ENCODE measurements at regions not wholly inside any gene's neighbourhood (a gene's known extent, or its start where the extent isn't known, plus 50 kb on each side); places are given as distances from the start of the nearest gene placed in this dataset.
"Not testable (repeated sequence)": the region's sequence is repeated elsewhere in the genome, so short reads cannot be mapped to it uniquely, and the experiment has no call there.

- peaks cover 0 to 4% of the 10 kb centered on the region in 2 experiments for H3K9me3 ChIP-seq (ENCODE audit: control insufficient read depth in 1 of 2, insufficient read depth in 1 of 2, low read length in 2 of 2)
- no peak overlapping the region for H3K4me3 Mint-ChIP-seq
- H3K27me3 ChIP-seq (ENCODE audit: control insufficient read depth in 1 of 2, insufficient read depth in 2 of 2, low read length in 2 of 2), result no peaks in the 10 kb centered on the region
- ChIA-PET CTCF (no interaction called here), POLR2A (no interaction called here)
- no peak for TF ChIP-seq CTCF (IDR thresholded peaks at IDR 0.05)
- DNase-seq (no peak), ATAC-seq (ENCODE audit: poor library complexity) (no peak)
- H3K27me3 Mint-ChIP-seq, result no peaks in the 10 kb centered on the region
- H3K36me3 ChIP-seq (ENCODE audit: insufficient read depth, low read length), result no peaks in the 10 kb centered on the region
- H3K27ac Mint-ChIP-seq, result no peak overlapping the region
- H3K4me1 Mint-ChIP-seq (ENCODE audit: low read depth), result no peaks in the 10 kb centered on the region
- intact Hi-C loops (cut with DNase I, micrococcal nuclease), result no loop called here
- no peak overlapping the region for H3K4me3 ChIP-seq (ENCODE audit: low read length)
- no peak overlapping the region for H3K27ac ChIP-seq (ENCODE audit: low read depth in 1 of 2, low read length in 2 of 2)
- no peaks in the 10 kb centered on the region for H3K4me1 ChIP-seq (ENCODE audit: insufficient read depth, low read length)
- H3K9me3 Mint-ChIP-seq, result peaks cover 9% of the 10 kb centered on the region
- no peaks in the 10 kb centered on the region for H3K36me3 Mint-ChIP-seq (ENCODE audit: low read depth)
These were observed 565.0 kb upstream of the ADGRB3 start for GRCh38 chr6:68069921-68070710.

GRCh38 chr6:68059899-68060298 is 575.2 kb upstream of the ADGRB3 start:
- no peak overlapping the region for H3K4me3 Mint-ChIP-seq
- no peaks in the 10 kb centered on the region for H3K4me1 ChIP-seq (ENCODE audit: insufficient read depth, low read length)
- POLR2A ChIA-PET, result no interaction called here

GRCh38 chr6:68059261-68059660 is 575.8 kb upstream of the ADGRB3 start:
- H3K4me3 Mint-ChIP-seq, result no peak overlapping the region
- Histone ChIP-seq H3K4me1 (ENCODE audit: insufficient read depth, low read length) (no peaks in the 10 kb centered on the region), H3K9me3 (ENCODE audit: control insufficient read depth in 1 of 2, insufficient read depth in 1 of 2, low read length in 2 of 2) (no peaks in the 10 kb centered on the region), H3K27ac (ENCODE audit: low read depth in 1 of 2, low read length in 2 of 2) (no peak overlapping the region), H3K27me3 (ENCODE audit: control insufficient read depth in 1 of 2, insufficient read depth in 2 of 2, low read length in 2 of 2) (no peaks in the 10 kb centered on the region), H3K4me3 (ENCODE audit: low read length) (no peak overlapping the region), H3K36me3 (ENCODE audit: insufficient read depth, low read length) (no peaks in the 10 kb centered on the region)
- ChIA-PET CTCF (no interaction called here), POLR2A (no interaction called here)
- intact Hi-C loops (cut with DNase I, micrococcal nuclease), result no loop called here
- no peaks in the 10 kb centered on the region for H3K4me1 Mint-ChIP-seq (ENCODE audit: low read depth)
- no peak for TF ChIP-seq CTCF (IDR thresholded peaks at IDR 0.05)
- no peak for ATAC-seq (ENCODE audit: poor library complexity)
- no peak for DNase-seq
- peaks cover 6% of the 10 kb centered on the region for H3K9me3 Mint-ChIP-seq
- H3K27ac Mint-ChIP-seq, result no peak overlapping the region
- H3K27me3 Mint-ChIP-seq, result no peaks in the 10 kb centered on the region
- no peaks in the 10 kb centered on the region for H3K36me3 Mint-ChIP-seq (ENCODE audit: low read depth)

More at GRCh38 chr6:68059899-68060298, 575.2 kb upstream of the ADGRB3 start:
- H3K9me3 Mint-ChIP-seq, result peaks cover 4% of the 10 kb centered on the region
- no peak for TF ChIP-seq CTCF (IDR thresholded peaks at IDR 0.05)
- H3K4me3 ChIP-seq (ENCODE audit: low read length), result no peak overlapping the region
- no peaks in the 10 kb centered on the region for H3K4me1 Mint-ChIP-seq (ENCODE audit: low read depth)
- H3K9me3 ChIP-seq (ENCODE audit: control insufficient read depth in 1 of 2, insufficient read depth in 1 of 2, low read length in 2 of 2), result no peaks in the 10 kb centered on the region
- H3K36me3 ChIP-seq (ENCODE audit: insufficient read depth, low read length), result no peaks in the 10 kb centered on the region
- H3K36me3 Mint-ChIP-seq (ENCODE audit: low read depth), result no peaks in the 10 kb centered on the region
- H3K27me3 Mint-ChIP-seq, result no peaks in the 10 kb centered on the region
- CTCF ChIA-PET, result no interaction called here
- H3K27me3 ChIP-seq (ENCODE audit: control insufficient read depth in 1 of 2, insufficient read depth in 2 of 2, low read length in 2 of 2), result no peaks in the 10 kb centered on the region
- H3K27ac ChIP-seq (ENCODE audit: low read depth in 1 of 2, low read length in 2 of 2), result no peak overlapping the region
- no peak for ATAC-seq (ENCODE audit: poor library complexity)
- DNase-seq, result no peak
- H3K27ac Mint-ChIP-seq, result no peak overlapping the region
- intact Hi-C loops (cut with DNase I, micrococcal nuclease), result no loop called here

- POLR2A ChIA-PET; intact Hi-C loops (cut with DNase I, micrococcal nuclease): not testable (repeated sequence)
These were observed 578.5 kb upstream of the ADGRB3 start for GRCh38 chr6:68056596-68056995.

More at GRCh38 chr6:68056596-68056995, 578.5 kb upstream of the ADGRB3 start:
- H3K27me3 Mint-ChIP-seq; ATAC-seq (ENCODE audit: poor library complexity); H3K27me3 ChIP-seq (ENCODE audit: control insufficient read depth in 1 of 2, insufficient read depth in 2 of 2, low read length in 2 of 2); H3K4me3 Mint-ChIP-seq; H3K27ac Mint-ChIP-seq; DNase-seq; H3K36me3 ChIP-seq (ENCODE audit: insufficient read depth, low read length); H3K9me3 ChIP-seq (ENCODE audit: control insufficient read depth in 1 of 2, insufficient read depth in 1 of 2, low read length in 2 of 2); CTCF ChIA-PET; H3K9me3 Mint-ChIP-seq; H3K4me1 ChIP-seq (ENCODE audit: insufficient read depth, low read length); H3K4me1 Mint-ChIP-seq (ENCODE audit: low read depth); H3K4me3 ChIP-seq (ENCODE audit: low read length); H3K36me3 Mint-ChIP-seq (ENCODE audit: low read depth); H3K27ac ChIP-seq (ENCODE audit: low read depth in 1 of 2, low read length in 2 of 2): not testable (repeated sequence)
